ENCODE measurements at regions not wholly inside any gene's neighbourhood (a gene's known extent, or its start where the extent isn't known, plus 50 kb on each side); places are given as distances from the start of the nearest gene placed in this dataset.

DNA sequence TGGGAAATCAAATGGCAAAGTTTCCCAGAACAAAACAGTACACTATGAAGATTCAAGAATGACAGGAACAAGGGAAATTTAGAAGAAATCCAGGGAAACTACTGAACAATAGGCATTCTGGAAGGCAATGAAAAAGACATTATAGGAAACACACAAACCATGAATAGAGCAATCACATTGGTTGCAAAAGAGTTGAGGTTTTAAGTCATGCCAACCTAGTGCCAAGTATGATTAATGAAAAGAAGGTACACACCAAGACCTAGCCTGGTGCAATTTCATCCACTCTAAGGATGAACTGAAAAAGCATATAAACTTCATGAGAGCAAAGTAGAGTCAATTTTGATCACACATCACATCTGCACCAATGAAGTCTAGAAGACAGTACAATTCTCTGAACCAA lies 326.9 kb downstream of the PDHA2 start:
- no TSS peak for BruUV-seq (replicated peaks)
- intact Hi-C loops (cut with micrococcal nuclease; ENCODE audit: unreplicated experiment), result no loop called here
- Histone ChIP-seq H3K27ac (ENCODE audit: low read depth, low read length, poor library complexity, severe bottlenecking) (no peak overlapping the region), H3K36me3 (ENCODE audit: insufficient read depth, low read length, poor library complexity, severe bottlenecking) (no peaks in the 10 kb centered on the region), H3K4me3 (ENCODE audit: low read depth, low read length, poor library complexity, severe bottlenecking) (no peak overlapping the region), H3K27me3 (replicated peaks; ENCODE audit: insufficient read depth, low read depth, low read length, poor library complexity) (no peaks in the 10 kb centered on the region), H3K4me1 (ENCODE audit: insufficient read depth, low read length, poor library complexity, severe bottlenecking) (no peaks in the 10 kb centered on the region), H3K9me3 (ENCODE audit: low read depth, low read length, poor library complexity, severe bottlenecking) (no peaks in the 10 kb centered on the region)
- ChIA-PET CTCF (no interaction called here), POLR2A (ENCODE audit: low non-redundant PET) (no interaction called here)
- no peak for TF ChIP-seq EZH2 (IDR thresholded peaks at IDR 0.05; ENCODE audit: borderline replicate concordance, low read depth, low read length, poor library complexity, severe bottlenecking)
- TF ChIP-seq, protein P1, sequence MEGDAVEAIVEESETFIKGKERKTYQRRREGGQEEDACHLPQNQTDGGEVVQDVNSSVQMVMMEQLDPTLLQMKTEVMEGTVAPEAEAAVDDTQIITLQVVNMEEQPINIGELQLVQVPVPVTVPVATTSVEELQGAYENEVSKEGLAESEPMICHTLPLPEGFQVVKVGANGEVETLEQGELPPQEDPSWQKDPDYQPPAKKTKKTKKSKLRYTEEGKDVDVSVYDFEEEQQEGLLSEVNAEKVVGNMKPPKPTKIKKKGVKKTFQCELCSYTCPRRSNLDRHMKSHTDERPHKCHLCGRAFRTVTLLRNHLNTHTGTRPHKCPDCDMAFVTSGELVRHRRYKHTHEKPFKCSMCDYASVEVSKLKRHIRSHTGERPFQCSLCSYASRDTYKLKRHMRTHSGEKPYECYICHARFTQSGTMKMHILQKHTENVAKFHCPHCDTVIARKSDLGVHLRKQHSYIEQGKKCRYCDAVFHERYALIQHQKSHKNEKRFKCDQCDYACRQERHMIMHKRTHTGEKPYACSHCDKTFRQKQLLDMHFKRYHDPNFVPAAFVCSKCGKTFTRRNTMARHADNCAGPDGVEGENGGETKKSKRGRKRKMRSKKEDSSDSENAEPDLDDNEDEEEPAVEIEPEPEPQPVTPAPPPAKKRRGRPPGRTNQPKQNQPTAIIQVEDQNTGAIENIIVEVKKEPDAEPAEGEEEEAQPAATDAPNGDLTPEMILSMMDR (conservative IDR thresholded peaks at IDR 0.05; ENCODE audit: low read depth, low read length), result no peak
- DNase-seq (ENCODE audit: low spot score), result no peak

DNA sequence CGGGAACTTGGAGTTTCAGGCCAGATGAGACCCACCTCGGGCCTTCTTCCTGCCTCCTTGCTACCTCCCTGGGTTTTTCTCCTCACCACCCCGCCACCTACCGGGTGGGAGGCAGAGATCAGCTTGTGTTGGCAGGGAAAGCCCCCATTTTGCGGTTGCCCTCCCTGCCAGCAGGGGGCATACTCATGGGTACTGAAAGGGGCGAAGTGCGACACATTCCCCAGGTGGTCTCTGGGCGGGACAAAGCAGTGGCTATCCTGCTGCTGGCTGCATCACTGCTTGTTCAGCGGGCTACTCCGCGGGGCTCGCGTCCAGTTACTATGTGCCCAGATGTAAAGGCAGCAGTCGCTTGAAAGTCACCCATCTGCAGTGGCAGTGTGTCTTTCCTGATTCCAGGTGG lies 330.3 kb downstream of the PDHA2 start:
- H3K4me1 ChIP-seq (ENCODE audit: insufficient read depth, low read length, poor library complexity, severe bottlenecking), result no peaks in the 10 kb centered on the region
- TF ChIP-seq, protein P1 (conservative IDR thresholded peaks at IDR 0.05; ENCODE audit: low read depth, low read length), result 0 out of 2 replicates have a peak, but pooled peaks have one; percentile 15
- TF ChIP-seq EZH2 (IDR thresholded peaks at IDR 0.05; ENCODE audit: borderline replicate concordance, low read depth, low read length, poor library complexity, severe bottlenecking), result no peak
- no peak overlapping the region for H3K27ac ChIP-seq (ENCODE audit: low read depth, low read length, poor library complexity, severe bottlenecking)
- POLR2A ChIA-PET (ENCODE audit: low non-redundant PET), result no interaction called here
- no peak overlapping the region for H3K4me3 ChIP-seq (ENCODE audit: low read depth, low read length, poor library complexity, severe bottlenecking)
- H3K27me3 ChIP-seq (replicated peaks; ENCODE audit: insufficient read depth, low read depth, low read length, poor library complexity), result no peaks in the 10 kb centered on the region
- H3K36me3 ChIP-seq (ENCODE audit: insufficient read depth, low read length, poor library complexity, severe bottlenecking), result no peaks in the 10 kb centered on the region
- BruUV-seq (replicated peaks), result no TSS peak
- CTCF ChIA-PET, result no interaction called here
- peak; percentile 1 for DNase-seq (ENCODE audit: low spot score)
- intact Hi-C loops (cut with micrococcal nuclease; ENCODE audit: unreplicated experiment), result no loop called here
- no peaks in the 10 kb centered on the region for H3K9me3 ChIP-seq (ENCODE audit: low read depth, low read length, poor library complexity, severe bottlenecking)

DNA sequence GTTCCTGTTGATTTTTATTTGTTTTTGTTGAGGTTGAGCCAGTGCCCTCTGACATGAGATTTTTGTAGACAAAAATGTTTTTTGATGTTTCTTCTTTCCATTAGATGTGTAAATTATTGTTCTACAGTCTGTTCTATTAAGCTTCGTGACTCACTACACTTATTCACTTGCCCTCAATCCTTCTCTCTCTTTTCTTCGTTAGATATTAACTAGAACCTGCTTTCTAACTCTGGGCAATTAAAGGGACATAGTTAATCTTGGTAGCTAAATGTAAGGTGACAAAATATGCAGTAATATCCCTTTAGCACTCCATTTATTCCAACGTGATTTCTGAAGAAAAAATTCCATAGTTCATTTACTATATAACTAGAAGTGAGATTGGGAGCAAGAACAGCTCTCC lies 333.9 kb downstream of the PDHA2 start:
- Histone ChIP-seq H3K27me3 (replicated peaks; ENCODE audit: insufficient read depth, low read depth, low read length, poor library complexity) (no peaks in the 10 kb centered on the region), H3K4me1 (ENCODE audit: insufficient read depth, low read length, poor library complexity, severe bottlenecking) (no peaks in the 10 kb centered on the region), H3K36me3 (ENCODE audit: insufficient read depth, low read length, poor library complexity, severe bottlenecking) (no peaks in the 10 kb centered on the region), H3K27ac (ENCODE audit: low read depth, low read length, poor library complexity, severe bottlenecking) (no peak overlapping the region), H3K4me3 (ENCODE audit: low read depth, low read length, poor library complexity, severe bottlenecking) (no peak overlapping the region), H3K9me3 (ENCODE audit: low read depth, low read length, poor library complexity, severe bottlenecking) (no peaks in the 10 kb centered on the region)
- intact Hi-C loops (cut with micrococcal nuclease; ENCODE audit: unreplicated experiment), result no loop called here
- no peak for DNase-seq (ENCODE audit: low spot score)
- BruUV-seq (replicated peaks), result no TSS peak
- CTCF ChIA-PET, result no interaction called here
- POLR2A ChIA-PET (ENCODE audit: low non-redundant PET), result no interaction called here
- TF ChIP-seq EZH2 (IDR thresholded peaks at IDR 0.05; ENCODE audit: borderline replicate concordance, low read depth, low read length, poor library complexity, severe bottlenecking), result no peak
- TF ChIP-seq, protein P1 (conservative IDR thresholded peaks at IDR 0.05; ENCODE audit: low read depth, low read length), result no peak

All from A673 (cell line).